Right forelimb (tissue), 1 donor: ENCODE measurements at regions not wholly inside any gene's neighbourhood (a gene's known extent, or its start where the extent isn't known, plus 50 kb on each side); places are given as distances from the start of the nearest gene placed in this dataset.

Source experiments
- DNase-seq: peaks from one replicate; pipeline ENCODE4 v3.0.0-alpha.2; 2018

GRCh38 chr3:117536006-117536405 lies 826.4 kb downstream of the TUSC7 start:
- no peak for DNase-seq

DNA sequence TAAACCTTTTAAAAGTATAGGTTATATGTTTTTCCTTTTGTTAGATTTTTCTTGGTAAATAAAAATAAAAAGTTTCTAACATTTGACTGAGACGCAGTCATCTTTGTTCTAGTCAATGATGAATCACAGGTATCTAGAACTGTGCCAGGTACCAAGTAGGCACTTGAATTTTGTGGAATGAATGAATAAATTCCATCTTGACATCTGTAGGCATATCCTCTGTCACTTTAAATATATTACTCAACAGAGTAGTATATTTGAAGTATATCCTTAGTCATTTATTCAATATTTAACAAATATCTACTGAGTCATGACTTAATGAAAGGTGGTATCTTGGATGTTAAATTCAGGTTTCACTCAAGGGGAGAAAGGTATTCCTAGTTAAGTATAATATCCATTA lies 828.4 kb downstream of the TUSC7 start:
- DNase-seq: no peak

DNA sequence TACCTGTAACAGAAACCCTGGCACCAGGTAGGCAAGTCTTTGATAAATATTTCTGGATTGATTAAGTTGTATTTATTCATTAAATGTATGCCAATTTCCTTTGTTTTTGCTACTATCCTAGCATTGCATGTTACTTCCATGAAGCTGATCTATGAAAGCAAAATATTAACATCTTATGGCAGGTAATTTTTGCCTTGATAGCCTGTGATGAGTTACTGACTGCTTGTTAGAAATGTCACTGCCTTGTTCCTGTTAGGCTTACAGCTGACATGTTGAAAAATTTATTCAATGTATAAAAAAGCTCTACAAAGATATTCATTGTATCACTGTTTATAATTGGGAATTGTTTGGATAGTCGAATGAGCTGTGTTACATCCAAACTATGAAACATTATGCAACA lies 830.1 kb downstream of the TUSC7 start:
- no peak for DNase-seq

DNA sequence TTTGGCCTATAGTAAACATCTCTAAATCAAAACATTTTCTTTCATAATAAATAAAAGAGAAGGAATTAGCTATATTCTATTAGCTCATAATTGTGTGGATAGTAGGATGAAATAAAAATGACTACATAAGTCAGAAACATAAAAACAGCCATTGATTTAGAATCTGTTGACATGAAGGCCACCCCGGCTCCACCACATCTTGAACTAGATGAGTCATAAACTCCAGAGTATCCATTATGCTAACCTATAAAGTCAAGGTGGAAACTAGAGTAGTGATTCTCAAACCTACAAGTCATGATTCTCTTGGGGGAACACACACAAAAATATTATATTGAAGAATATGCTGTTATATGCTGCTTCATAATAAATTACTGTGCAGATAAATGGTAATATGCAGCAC lies 831.0 kb downstream of the TUSC7 start:
- DNase-seq: no peak

DNA sequence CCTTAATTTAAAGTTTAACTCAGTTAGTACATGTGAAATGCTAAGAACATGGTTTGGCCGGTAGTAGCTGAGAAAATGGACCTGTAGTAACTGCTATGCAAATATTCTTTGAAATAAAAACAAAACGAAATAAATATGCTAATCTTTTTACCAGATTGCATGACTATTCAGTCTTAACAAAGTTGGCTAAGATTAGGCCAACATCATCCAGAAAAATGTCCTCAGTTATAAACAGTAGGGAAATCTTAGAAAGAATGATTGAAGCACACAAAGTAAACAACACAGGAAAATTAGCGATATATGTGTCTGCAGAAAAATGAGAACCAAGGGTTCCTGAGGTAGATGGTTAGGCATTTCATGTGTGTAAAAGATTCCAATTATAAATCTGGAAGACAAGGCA lies 832.1 kb downstream of the TUSC7 start:
- no peak for DNase-seq

GRCh38 chr3:117543521-117543920 lies 833.9 kb downstream of the TUSC7 start:
- DNase-seq: no peak

DNA sequence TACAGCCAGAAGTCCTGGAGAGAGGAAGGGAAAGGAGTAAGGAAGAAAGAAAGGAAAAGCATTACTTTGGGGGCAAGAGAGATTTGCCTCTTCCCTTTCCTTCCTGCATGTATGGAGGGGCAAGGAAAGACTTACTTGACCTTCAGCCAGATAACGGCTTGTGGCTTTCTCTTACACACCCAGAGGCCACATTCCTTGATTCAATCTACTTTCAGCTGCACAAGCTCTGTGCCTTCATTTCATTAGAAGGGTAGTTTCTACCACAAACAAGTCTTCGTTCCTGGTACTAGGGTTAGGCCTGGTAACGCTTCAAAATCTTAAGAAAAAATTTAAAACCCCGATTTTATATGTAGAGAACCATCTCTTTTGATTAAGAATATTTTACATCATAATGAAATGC lies 835.9 kb downstream of the TUSC7 start:
- DNase-seq: no peak

GRCh38 chr3:117547956-117548550 lies 838.5 kb downstream of the TUSC7 start:
- no peak for DNase-seq

DNA sequence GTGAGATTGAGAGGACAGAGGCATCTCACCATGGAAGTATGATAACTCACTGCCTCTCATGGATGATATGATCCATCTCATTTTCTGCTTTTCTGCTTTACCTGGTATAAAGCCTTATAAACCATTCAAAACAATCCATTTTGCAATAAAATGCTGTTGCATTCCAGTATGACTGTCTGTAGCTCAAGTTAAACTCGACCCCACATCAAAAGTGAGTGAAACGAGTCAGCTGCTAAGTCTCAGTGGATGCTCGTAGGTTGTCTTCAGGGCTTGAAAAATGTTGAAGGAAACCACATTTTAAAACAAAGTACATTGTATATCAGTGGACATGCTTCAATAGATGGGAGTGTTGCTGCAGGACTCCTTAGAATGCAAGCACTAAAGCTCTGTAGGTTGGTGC lies 839.0 kb downstream of the TUSC7 start:
- DNase-seq: no peak

- DNase-seq: no peak
Observed at GRCh38 chr3:117549716-117550115, 840.1 kb downstream of the TUSC7 start.

DNA sequence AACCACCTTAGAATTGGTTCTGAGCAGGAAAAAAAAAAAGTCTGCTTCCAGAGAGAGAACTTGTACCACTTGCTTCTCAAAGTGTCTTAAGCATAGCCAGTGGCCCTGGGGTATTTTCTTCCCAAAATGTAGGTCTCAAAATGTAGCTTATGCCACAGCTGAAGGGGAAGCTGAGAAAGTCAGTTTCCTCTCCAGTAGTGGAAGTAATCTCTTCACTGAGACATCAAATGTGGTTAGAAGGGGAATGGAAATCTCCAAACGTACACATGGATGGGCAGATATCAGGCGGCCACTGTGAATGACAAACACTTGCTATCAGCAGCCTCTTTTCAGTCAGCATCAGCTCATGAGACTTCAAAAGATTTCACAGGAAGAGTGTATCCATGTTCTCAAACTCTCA lies 841.2 kb downstream of the TUSC7 start:
- no peak for DNase-seq

DNA sequence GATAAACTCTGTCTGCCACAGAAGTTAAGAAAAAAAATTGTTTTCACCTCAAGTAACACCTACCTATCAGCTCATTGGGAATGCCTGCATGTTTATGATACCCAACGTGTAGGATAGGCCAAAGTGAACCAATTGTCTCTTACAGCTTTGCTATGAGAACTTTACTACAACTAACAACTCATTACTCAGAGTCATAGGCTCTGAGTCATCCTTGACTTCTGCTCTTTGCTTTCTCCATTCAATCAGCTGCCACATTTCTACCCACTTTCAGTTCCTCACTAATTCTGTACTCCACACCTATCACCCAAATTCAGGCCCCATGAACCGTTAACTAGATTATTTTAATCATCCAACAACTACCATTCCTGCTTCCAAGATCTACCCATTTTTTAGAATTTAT lies 843.9 kb downstream of the TUSC7 start:
- no peak for DNase-seq

- no peak for DNase-seq
Observed at GRCh38 chr3:117556646-117557407, 847.2 kb downstream of the TUSC7 start.

DNA sequence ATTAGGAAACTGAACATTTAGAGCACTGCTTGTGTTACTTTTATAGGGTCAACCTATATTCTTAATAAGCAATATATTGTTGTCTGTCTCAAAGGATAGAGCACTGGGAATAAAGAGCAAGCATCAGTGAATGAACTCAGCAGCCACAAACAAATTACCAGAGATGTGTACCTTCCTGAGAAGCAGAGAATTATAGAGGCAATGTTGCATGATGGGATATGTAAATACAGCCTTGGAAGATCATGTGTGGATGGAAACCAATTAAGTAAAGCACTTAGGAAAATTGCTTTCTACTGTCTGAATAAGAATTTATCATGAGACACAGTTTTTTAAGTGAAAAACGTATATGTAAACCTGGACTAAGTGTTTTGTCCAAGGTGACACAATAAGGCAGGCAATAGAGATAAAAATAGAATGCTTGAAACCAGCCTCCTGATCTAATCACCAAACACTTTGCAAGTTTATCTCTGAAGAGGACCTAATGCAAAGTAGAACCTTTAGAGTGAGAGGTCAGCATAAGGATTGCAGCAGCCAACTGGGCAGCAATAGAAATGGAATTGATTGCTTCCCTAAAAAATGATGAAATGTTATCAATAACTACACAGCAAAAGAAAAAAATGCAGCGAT lies 848.0 kb downstream of the TUSC7 start:
- no peak for DNase-seq

DNA sequence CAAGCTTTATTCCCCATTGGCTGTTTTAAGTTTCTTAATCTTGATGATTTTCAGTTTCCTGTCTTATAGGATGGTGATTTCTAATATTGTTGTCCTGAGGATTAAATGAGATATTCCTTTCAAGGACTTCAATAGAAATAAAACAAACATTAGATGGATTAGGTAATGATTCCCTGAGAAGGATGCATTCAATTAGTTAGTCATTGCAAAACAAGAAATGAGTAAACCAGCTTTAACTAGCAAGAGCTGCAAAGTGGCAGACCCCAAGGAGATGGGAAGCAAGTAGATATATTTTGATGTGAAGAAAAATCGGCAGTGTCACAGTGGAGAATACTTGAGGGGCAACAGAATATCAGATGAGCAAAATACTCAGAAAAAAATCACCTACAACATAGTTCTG lies 849.1 kb downstream of the TUSC7 start:
- DNase-seq: no peak

DNA sequence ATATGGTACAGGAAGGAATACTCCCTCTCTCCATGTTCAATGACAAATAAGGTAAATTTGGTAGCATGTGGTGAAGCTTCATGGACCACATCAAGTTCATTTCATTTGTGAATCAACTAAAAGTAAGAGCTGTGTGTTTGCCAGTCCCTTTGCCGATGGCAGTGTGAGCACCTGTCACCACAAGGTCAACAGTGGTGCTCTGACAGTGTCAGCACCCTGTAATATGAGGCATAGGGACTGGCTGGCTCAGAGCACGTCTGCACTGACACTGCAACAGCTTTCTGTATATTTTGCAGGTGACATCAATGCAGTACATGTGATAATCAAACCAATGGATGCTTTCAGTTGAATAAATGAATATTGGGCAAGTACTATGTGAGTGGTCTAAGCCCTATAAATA lies 852.4 kb downstream of the TUSC7 start:
- DNase-seq: no peak

GRCh38 chr3:117563063-117563462 lies 853.5 kb downstream of the TUSC7 start:
- no peak for DNase-seq

DNA sequence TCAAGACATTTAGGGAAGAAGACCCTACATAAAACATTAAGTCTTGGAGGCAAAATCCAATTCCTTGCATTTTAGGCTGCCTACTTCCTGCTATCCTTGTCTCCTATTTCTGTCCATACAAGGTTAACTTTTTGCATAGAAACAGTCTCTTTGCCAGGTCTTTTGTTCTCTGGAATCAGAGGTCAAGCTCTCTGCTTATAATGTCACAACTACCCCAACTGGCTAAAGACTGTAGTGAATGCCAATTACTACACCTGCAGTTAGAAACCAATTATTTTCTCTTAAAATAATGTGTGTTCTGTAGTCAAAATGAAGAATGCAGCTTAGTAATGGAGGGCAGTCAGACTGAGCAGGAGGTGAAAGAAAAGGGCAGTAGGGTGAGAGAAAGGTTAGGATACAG lies 856.2 kb downstream of the TUSC7 start:
- DNase-seq: no peak

- DNase-seq: no peak
Observed at GRCh38 chr3:117566926-117567325, 857.3 kb downstream of the TUSC7 start.

DNA sequence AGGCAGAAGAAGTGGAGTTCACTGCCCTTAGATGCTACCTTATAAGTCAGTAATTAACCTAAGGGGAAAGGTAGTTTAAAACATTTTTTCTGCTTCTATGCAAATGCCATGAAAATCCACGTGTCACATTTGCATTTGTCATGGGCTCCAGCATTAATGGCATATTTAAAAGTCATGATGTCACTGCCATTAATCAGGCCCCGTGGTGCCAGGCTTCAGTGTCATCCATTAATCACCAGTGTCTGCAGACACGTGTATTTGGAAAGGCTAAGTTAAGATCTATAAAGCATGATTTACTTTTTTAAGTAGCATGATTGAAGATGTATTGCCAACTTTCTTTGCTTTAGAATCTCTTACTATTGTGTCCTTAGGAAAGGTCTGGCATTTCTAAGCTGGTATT lies 857.8 kb downstream of the TUSC7 start:
- DNase-seq: no peak

DNA sequence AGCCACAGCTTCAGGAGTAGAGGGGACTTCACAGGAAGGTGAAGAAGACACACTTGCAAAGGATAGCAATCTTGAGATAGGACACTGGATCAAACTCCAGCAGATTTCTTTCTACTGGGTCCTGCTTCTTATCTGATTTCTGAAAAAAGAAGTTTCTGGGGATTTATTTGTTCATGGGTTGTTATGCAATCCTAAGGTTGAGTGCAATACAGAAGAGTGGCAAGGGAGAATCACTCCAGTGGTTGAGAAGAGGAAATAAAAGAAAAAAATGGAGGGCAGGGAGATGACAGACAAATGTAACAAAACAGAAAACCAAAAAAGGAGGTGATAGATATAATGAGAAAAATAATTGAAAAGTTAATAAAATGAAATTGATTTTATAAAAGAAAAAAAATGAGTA lies 858.3 kb downstream of the TUSC7 start:
- DNase-seq: no peak

DNA sequence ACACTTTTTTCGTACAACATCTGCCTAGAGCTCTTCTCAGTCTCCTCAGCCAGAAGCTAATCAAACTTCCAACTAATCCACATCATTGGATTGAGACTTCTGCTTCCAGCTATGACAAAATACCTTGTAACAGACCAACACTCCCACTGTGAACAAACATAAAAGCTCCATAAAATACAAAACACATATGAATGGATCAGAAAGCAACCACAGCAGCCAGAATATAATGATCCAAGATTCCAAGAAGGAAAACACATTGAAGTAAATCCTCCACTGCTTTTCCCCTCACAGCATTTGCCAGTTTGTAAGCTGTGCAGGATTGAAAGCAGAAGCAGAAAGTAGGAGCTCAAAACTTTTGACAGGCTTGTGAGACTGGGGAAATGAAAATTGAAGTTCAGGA lies 863.2 kb downstream of the TUSC7 start:
- DNase-seq: no peak

DNA sequence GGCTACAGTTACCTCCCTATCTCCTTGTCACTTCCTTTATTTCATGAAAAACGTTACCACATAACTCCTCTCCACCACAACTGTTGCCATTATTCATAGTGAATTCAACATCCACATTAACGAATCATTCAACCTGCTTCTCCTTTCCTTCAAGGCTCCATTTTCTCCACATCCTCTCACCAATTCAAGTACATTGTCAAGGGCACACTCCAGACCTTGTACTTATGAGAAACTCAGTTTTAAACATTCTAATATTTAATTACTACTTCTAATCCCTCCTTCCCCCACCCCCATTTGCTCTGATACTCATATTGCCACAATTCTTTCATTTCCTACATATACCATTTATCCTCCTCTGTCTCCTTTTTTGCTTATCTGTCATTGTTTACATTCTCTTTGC lies 871.2 kb downstream of the TUSC7 start:
- DNase-seq: no peak

- DNase-seq: no peak
Observed at GRCh38 chr3:117586161-117586560, 876.6 kb downstream of the TUSC7 start.

GRCh38 chr3:117587416-117587815 lies 877.8 kb downstream of the TUSC7 start:
- no peak for DNase-seq
